ENCODE measurements at regions not wholly inside any gene's neighbourhood (a gene's known extent, or its start where the extent isn't known, plus 50 kb on each side); places are given as distances from the start of the nearest gene placed in this dataset.

GRCh38 chr13:46498650-46499049 lies 54.3 kb upstream of the LRCH1 start:
- Mint-ChIP-seq H3K4me1 (ENCODE audit: low read depth) (no peaks in the 10 kb centered on the region), H3K36me3 (ENCODE audit: low read depth) (no peaks in the 10 kb centered on the region), H3K27me3 (peaks cover 1% of the 10 kb centered on the region), H3K9me3 (no peaks in the 10 kb centered on the region), H3K4me3 (no peak overlapping the region), H3K27ac (no peak overlapping the region)
- no peak for DNase-seq
- POLR2A ChIA-PET: no interaction called here
- intact Hi-C loops (cut with micrococcal nuclease): no loop called here
- no peak for ATAC-seq
- CTCF ChIA-PET: interaction anchor here (1.3 kb wide), 1 partner anchor 209 kb away, joined by 3 read pairs; no protein-coding TSS in a partner anchor
- no peak for TF ChIP-seq CTCF (IDR thresholded peaks at IDR 0.05)

GRCh38 chr13:46496086-46496485 lies 56.9 kb upstream of the LRCH1 start:
- no peak overlapping the region for H3K4me3 Mint-ChIP-seq
- DNase-seq (no peak), ATAC-seq (no peak)
- H3K9me3 Mint-ChIP-seq: no peaks in the 10 kb centered on the region
- POLR2A ChIA-PET: no interaction called here
- intact Hi-C loops (cut with micrococcal nuclease): no loop called here
- CTCF ChIA-PET: interaction anchor here (1.1 to 3.1 kb wide), 2 partner anchors 197 to 225 kb away, joined by 3 to 15 read pairs; no protein-coding TSS in a partner anchor
- TF ChIP-seq CTCF (IDR thresholded peaks at IDR 0.05): no peak
- no peak overlapping the region for H3K27ac Mint-ChIP-seq
- H3K36me3 Mint-ChIP-seq (ENCODE audit: low read depth): no peaks in the 10 kb centered on the region
- peaks cover 1% of the 10 kb centered on the region for H3K27me3 Mint-ChIP-seq
- no peaks in the 10 kb centered on the region for H3K4me1 Mint-ChIP-seq (ENCODE audit: low read depth)

- DNase-seq: no peak
- intact Hi-C loops (cut with micrococcal nuclease): no loop called here
- no peak for TF ChIP-seq CTCF (IDR thresholded peaks at IDR 0.05)
- Mint-ChIP-seq H3K4me3 (no peak overlapping the region), H3K27me3 (peaks cover 1% of the 10 kb centered on the region), H3K4me1 (ENCODE audit: low read depth) (no peaks in the 10 kb centered on the region), H3K27ac (no peak overlapping the region), H3K9me3 (no peaks in the 10 kb centered on the region), H3K36me3 (ENCODE audit: low read depth) (no peaks in the 10 kb centered on the region)
- CTCF ChIA-PET: interaction anchor here (1.1 to 3.1 kb wide), 2 partner anchors 198 to 225 kb away, joined by 3 to 15 read pairs; no protein-coding TSS in a partner anchor
- POLR2A ChIA-PET: no interaction called here
- ATAC-seq: no peak
These were observed 57.3 kb upstream of the LRCH1 start for GRCh38 chr13:46495651-46496050.

GRCh38 chr13:46495066-46495465 lies 57.9 kb upstream of the LRCH1 start:
- Mint-ChIP-seq H3K27ac (no peak overlapping the region), H3K4me3 (no peak overlapping the region), H3K4me1 (ENCODE audit: low read depth) (no peaks in the 10 kb centered on the region), H3K9me3 (no peaks in the 10 kb centered on the region), H3K36me3 (ENCODE audit: low read depth) (no peaks in the 10 kb centered on the region), H3K27me3 (peaks cover 1% of the 10 kb centered on the region)
- DNase-seq (no peak), ATAC-seq (no peak)
- CTCF ChIA-PET: interaction anchor here (1.1 to 3.1 kb wide), 5 partner anchors 56 to 233 kb away, joined by 3 to 15 read pairs (median 4); no protein-coding TSS in a partner anchor
- intact Hi-C loops (cut with micrococcal nuclease): no loop called here
- POLR2A ChIA-PET: no interaction called here
- TF ChIP-seq CTCF (IDR thresholded peaks at IDR 0.05): no peak

GRCh38 chr13:46492946-46493345 lies 60.0 kb upstream of the LRCH1 start:
- ChIA-PET POLR2A (no interaction called here), CTCF (interaction anchor here (3.1 kb wide), 1 partner anchor 228 kb away, joined by 15 read pairs; no protein-coding TSS in a partner anchor)
- DNase-seq: no peak
- no peak for ATAC-seq
- TF ChIP-seq CTCF (IDR thresholded peaks at IDR 0.05): peak; percentile 75
- Mint-ChIP-seq H3K9me3 (no peaks in the 10 kb centered on the region), H3K27ac (no peak overlapping the region), H3K4me3 (no peak overlapping the region), H3K27me3 (peaks cover 1% of the 10 kb centered on the region), H3K4me1 (ENCODE audit: low read depth) (no peaks in the 10 kb centered on the region), H3K36me3 (ENCODE audit: low read depth) (no peaks in the 10 kb centered on the region)
- intact Hi-C loops (cut with micrococcal nuclease): loop anchor here (5.0 kb wide), 1 partner anchor 229 kb away; no protein-coding TSS in a partner anchor
